Calu3 (cell line): ENCODE measurements at regions not wholly inside any gene's neighbourhood (a gene's known extent, or its start where the extent isn't known, plus 50 kb on each side); places are given as distances from the start of the nearest gene placed in this dataset.

Source experiments
- BruUV-seq: library from RNA; stranded (reverse); fragments of 400-500 nt; replicated peaks from 2 replicates; lab custom pipeline; 2021; lab: Mats Ljungman, UMichigan
- CTCF ChIA-PET: fragments of 300-600 bp; sonication (Branson Sonifier 250); formaldehyde crosslinking; loops from one replicate; lab custom pipeline; 2022; ENCODE audit warnings: antibody characterized with exemption; lab: Charles Lee
- DNase-seq: peaks from one replicate; pipeline ENCODE4 v3.0.0; 2022
- H3K27ac Mint-ChIP-seq: one replicate; pipeline ENCODE4 v1.8.0; 2022; ENCODE audit warnings: mixed read lengths; ENCODE audit not compliant: unreplicated experiment
- H3K27me3 Mint-ChIP-seq: one replicate; pipeline ENCODE4 v1.8.0; 2022; ENCODE audit warnings: mixed read lengths; ENCODE audit not compliant: unreplicated experiment
- H3K36me3 Mint-ChIP-seq: one replicate; pipeline ENCODE4 v1.8.0; 2022; ENCODE audit warnings: mild to moderate bottlenecking, moderate library complexity, mixed read lengths; ENCODE audit not compliant: insufficient read depth, unreplicated experiment
- H3K4me1 Mint-ChIP-seq: one replicate; pipeline ENCODE4 v1.8.0; 2022; ENCODE audit warnings: mild to moderate bottlenecking, low read depth, mixed read lengths; ENCODE audit not compliant: unreplicated experiment
- H3K4me3 Mint-ChIP-seq: one replicate; pipeline ENCODE4 v1.8.0; 2022; ENCODE audit warnings: mild to moderate bottlenecking, low read depth, moderate library complexity, mixed read lengths; ENCODE audit not compliant: unreplicated experiment
- H3K9me3 Mint-ChIP-seq: one replicate; pipeline ENCODE4 v1.8.0; 2022; ENCODE audit warnings: low read depth, mixed read lengths; ENCODE audit not compliant: unreplicated experiment
- CTCF ChIP-seq: fragments of 200-600 bp; IDR thresholded peaks from one replicate; pipeline ENCODE4 v1.8.0; 2022; ENCODE audit warnings: antibody characterized with exemption; ENCODE audit not compliant: unreplicated experiment
- intact Hi-C: fragments of 100-400 bp; cut with micrococcal nuclease; formaldehyde crosslinking; loops from one replicate; pipeline ENCODE4 v1.10.0; 2022; ENCODE audit not compliant: unreplicated experiment

- H3K9me3 Mint-ChIP-seq, result no peaks in the 10 kb centered on the region
- H3K4me3 Mint-ChIP-seq, result no peak overlapping the region
- no peaks in the 10 kb centered on the region for H3K36me3 Mint-ChIP-seq
- TF ChIP-seq CTCF, result no peak
- H3K27me3 Mint-ChIP-seq, result peaks cover 6% of the 10 kb centered on the region
- no peak overlapping the region for H3K27ac Mint-ChIP-seq
- no peak for DNase-seq
- BruUV-seq, result no TSS peak
- intact Hi-C loops, result no loop called here
- no peaks in the 10 kb centered on the region for H3K4me1 Mint-ChIP-seq
- CTCF ChIA-PET, result no interaction called here
Measured at GRCh38 chr4:108400309-108400708, 220.1 kb upstream of the RPL34 start.

GRCh38 chr4:108399610-108400265 is 220.6 kb upstream of the RPL34 start:
- Mint-ChIP-seq H3K27ac (no peak overlapping the region), H3K36me3 (no peaks in the 10 kb centered on the region), H3K4me3 (no peak overlapping the region), H3K27me3 (peaks cover 12% of the 10 kb centered on the region), H3K4me1 (no peaks in the 10 kb centered on the region), H3K9me3 (no peaks in the 10 kb centered on the region)
- no TSS peak for BruUV-seq
- CTCF ChIA-PET, result no interaction called here
- intact Hi-C loops, result no loop called here
- no peak for DNase-seq
- TF ChIP-seq CTCF, result no peak

- intact Hi-C loops, result no loop called here
- BruUV-seq, result no TSS peak
Measured at GRCh38 chr4:108398836-108399235, 221.5 kb upstream of the RPL34 start.

GRCh38 chr4:108398316-108398715 is 222.1 kb upstream of the RPL34 start:
- intact Hi-C loops, result no loop called here
- no peak for TF ChIP-seq CTCF
- no peak for DNase-seq
- H3K36me3 Mint-ChIP-seq, result no peaks in the 10 kb centered on the region
- no TSS peak for BruUV-seq
- H3K27ac Mint-ChIP-seq, result no peak overlapping the region
- H3K4me3 Mint-ChIP-seq, result no peak overlapping the region
- H3K4me1 Mint-ChIP-seq, result no peaks in the 10 kb centered on the region
- peaks cover 20% of the 10 kb centered on the region for H3K27me3 Mint-ChIP-seq
- no peaks in the 10 kb centered on the region for H3K9me3 Mint-ChIP-seq
- CTCF ChIA-PET, result no interaction called here

More at GRCh38 chr4:108398836-108399235, 221.5 kb upstream of the RPL34 start:
- Mint-ChIP-seq H3K4me3 (no peak overlapping the region), H3K36me3 (no peaks in the 10 kb centered on the region), H3K27ac (no peak overlapping the region), H3K9me3 (no peaks in the 10 kb centered on the region), H3K27me3 (peaks cover 20% of the 10 kb centered on the region), H3K4me1 (no peaks in the 10 kb centered on the region)
- no peak for TF ChIP-seq CTCF
- DNase-seq, result no peak
- CTCF ChIA-PET, result no interaction called here
